OCI-LY7 (cell line): ENCODE measurements at regions not wholly inside any gene's neighbourhood (a gene's known extent, or its start where the extent isn't known, plus 50 kb on each side); places are given as distances from the start of the nearest gene placed in this dataset.

Experiments
- BruUV-seq: library from RNA; stranded (reverse); fragments of 400-500 nt; replicated peaks from 2 replicates; lab custom pipeline; 2021; lab: Mats Ljungman, UMichigan
- CTCF ChIA-PET: fragments of 300-600 bp; sonication (Branson Sonifier 250); formaldehyde crosslinking; loops from one replicate; lab custom pipeline; 2022; ENCODE audit warnings: antibody characterized with exemption; ENCODE audit not compliant: unreplicated experiment; lab: Charles Lee
- POLR2A ChIA-PET: fragments of 300-600 bp; sonication (Branson Sonifier 250); formaldehyde crosslinking; loops from one replicate; lab custom pipeline; 2022; ENCODE audit warnings: antibody characterized with exemption; lab: Charles Lee
- DNase-seq: peaks from one replicate; pipeline ENCODE4 v3.0.0-alpha.2; 2015; ENCODE audit warnings: low spot score
- H2AFZ ChIP-seq: fragments of 200-600 bp; sonication (generic), shearing (Covaris generic); 2 replicates; pipeline ENCODE4 v1.6.1; 2014; ENCODE audit warnings: mild to moderate bottlenecking, antibody characterized with exemption, low read length, moderate library complexity
- H3K27ac ChIP-seq: fragments of 200-600 bp; sonication (generic); 2 replicates; pipeline ENCODE4 v1.5.1; 2014; ENCODE audit warnings: mixed run types, low read depth, mild to moderate bottlenecking, moderate library complexity, low read length, inconsistent platforms; ENCODE audit not compliant: poor library complexity, severe bottlenecking
- H3K36me3 ChIP-seq: fragments of 200-600 bp; sonication (generic); 2 replicates; pipeline ENCODE4 v1.6.1; 2014; ENCODE audit warnings: mild to moderate bottlenecking, antibody characterized with exemption, low read length, moderate library complexity, mixed read lengths; ENCODE audit not compliant: insufficient read depth
- H3K4me1 ChIP-seq: fragments of 200-600 bp; sonication (generic); 2 replicates; pipeline ENCODE4 v1.5.1; 2014; ENCODE audit warnings: mild to moderate bottlenecking, low read length; ENCODE audit not compliant: insufficient read depth, poor library complexity, severe bottlenecking
- H3K4me2 ChIP-seq: fragments of 200-600 bp; sonication (generic); 2 replicates; pipeline ENCODE4 v1.6.1; 2014; ENCODE audit warnings: mild to moderate bottlenecking, low read length
- H3K4me3 ChIP-seq: fragments of 200-600 bp; sonication (generic); 2 replicates; pipeline ENCODE4 v1.5.1; 2014; ENCODE audit warnings: mild to moderate bottlenecking, low read depth, low read length; ENCODE audit not compliant: poor library complexity, severe bottlenecking
- H3K79me2 ChIP-seq: fragments of 200-600 bp; sonication (generic); 2 replicates; pipeline ENCODE4 v1.6.1; 2016; ENCODE audit warnings: low read depth, mild to moderate bottlenecking, low read length, moderate library complexity, mixed read lengths; ENCODE audit not compliant: insufficient read depth
- H3K9me2 ChIP-seq: fragments of 200-600 bp; sonication (generic); 2 replicates; pipeline ENCODE4 v1.6.1; 2016; ENCODE audit warnings: mild to moderate bottlenecking, low read length, mixed read lengths; ENCODE audit not compliant: insufficient read depth
- H3K9me3 ChIP-seq: fragments of 200-600 bp; sonication (generic); 2 replicates; pipeline ENCODE4 v1.6.1; 2014; ENCODE audit warnings: mild to moderate bottlenecking, mixed run types, low read length, mixed read lengths
- H4K20me1 ChIP-seq: fragments of 200-600 bp; sonication (generic); 2 replicates; pipeline ENCODE4 v1.6.1; 2014; ENCODE audit warnings: mild to moderate bottlenecking, antibody characterized with exemption, low read length, moderate library complexity, mixed read lengths; ENCODE audit not compliant: insufficient read depth
- EZH2phosphoT487 ChIP-seq: fragments of 200-600 bp; sonication (generic); IDR thresholded peaks from 2 replicates; pipeline ENCODE4 v1.6.1; 2018; ENCODE audit warnings: low read depth, borderline replicate concordance, mild to moderate bottlenecking, mixed run types, antibody characterized with exemption, low read length, moderate library complexity, mixed read lengths
- intact Hi-C: fragments of 100-400 bp; cut with micrococcal nuclease; formaldehyde crosslinking; loops from one replicate; pipeline ENCODE4 v1.10.0; 2022; ENCODE audit not compliant: unreplicated experiment
- TF ChIP-seq, protein P1 (sequence below): fragments of 200-600 bp; sonication (generic); conservative IDR thresholded peaks from 2 replicates; pipeline ENCODE4 v1.5.1; 2014; ENCODE audit warnings: mild to moderate bottlenecking, antibody characterized with exemption, low read length, moderate library complexity, mixed read lengths

DNA sequence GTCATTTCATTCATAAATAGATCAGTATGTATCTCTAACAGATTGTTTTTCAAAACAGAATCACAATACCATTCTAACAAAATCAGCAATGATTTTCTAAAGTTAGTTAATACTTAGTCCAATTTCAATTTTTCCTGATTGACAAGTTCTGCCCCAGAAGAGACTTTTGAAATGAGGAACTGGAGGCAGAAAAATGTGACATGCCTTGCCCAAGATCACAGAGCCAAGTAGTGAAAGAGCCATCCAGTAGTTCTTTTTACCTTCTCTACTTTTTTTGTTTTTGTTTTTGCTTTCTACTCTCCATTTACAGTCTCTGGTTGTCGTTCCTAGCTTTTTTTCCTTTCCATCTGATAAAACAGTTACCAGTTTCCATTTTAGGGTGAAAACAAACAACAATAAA, 129.3 kb upstream of the TMEM164 start:
- no peak for TF ChIP-seq EZH2phosphoT487
- TF ChIP-seq, protein P1, sequence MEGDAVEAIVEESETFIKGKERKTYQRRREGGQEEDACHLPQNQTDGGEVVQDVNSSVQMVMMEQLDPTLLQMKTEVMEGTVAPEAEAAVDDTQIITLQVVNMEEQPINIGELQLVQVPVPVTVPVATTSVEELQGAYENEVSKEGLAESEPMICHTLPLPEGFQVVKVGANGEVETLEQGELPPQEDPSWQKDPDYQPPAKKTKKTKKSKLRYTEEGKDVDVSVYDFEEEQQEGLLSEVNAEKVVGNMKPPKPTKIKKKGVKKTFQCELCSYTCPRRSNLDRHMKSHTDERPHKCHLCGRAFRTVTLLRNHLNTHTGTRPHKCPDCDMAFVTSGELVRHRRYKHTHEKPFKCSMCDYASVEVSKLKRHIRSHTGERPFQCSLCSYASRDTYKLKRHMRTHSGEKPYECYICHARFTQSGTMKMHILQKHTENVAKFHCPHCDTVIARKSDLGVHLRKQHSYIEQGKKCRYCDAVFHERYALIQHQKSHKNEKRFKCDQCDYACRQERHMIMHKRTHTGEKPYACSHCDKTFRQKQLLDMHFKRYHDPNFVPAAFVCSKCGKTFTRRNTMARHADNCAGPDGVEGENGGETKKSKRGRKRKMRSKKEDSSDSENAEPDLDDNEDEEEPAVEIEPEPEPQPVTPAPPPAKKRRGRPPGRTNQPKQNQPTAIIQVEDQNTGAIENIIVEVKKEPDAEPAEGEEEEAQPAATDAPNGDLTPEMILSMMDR = no peak
- Histone ChIP-seq H3K4me3 (no peak overlapping the region), H4K20me1 (no peaks in the 10 kb centered on the region), H3K9me3 (no peaks in the 10 kb centered on the region), H3K4me1 (no peaks in the 10 kb centered on the region), H3K79me2 (no peaks in the 10 kb centered on the region), H3K36me3 (no peaks in the 10 kb centered on the region), H3K9me2 (no peaks in the 10 kb centered on the region), H3K27ac (no peak overlapping the region), H3K4me2 (no peak overlapping the region), H2AFZ (no peak overlapping the region)
- no peak for DNase-seq
- BruUV-seq = no TSS peak
- POLR2A ChIA-PET = no interaction called here
- CTCF ChIA-PET = no interaction called here
- intact Hi-C loops = no loop called here

GRCh38 chrX:109873983-109874382, 128.9 kb upstream of the TMEM164 start:
- ChIA-PET POLR2A (no interaction called here), CTCF (no interaction called here)
- Histone ChIP-seq H3K27ac (no peak overlapping the region), H3K4me2 (no peak overlapping the region), H3K9me2 (no peaks in the 10 kb centered on the region), H3K9me3 (no peaks in the 10 kb centered on the region), H2AFZ (no peak overlapping the region), H3K4me1 (no peaks in the 10 kb centered on the region), H3K4me3 (no peak overlapping the region), H3K79me2 (no peaks in the 10 kb centered on the region), H3K36me3 (no peaks in the 10 kb centered on the region), H4K20me1 (no peaks in the 10 kb centered on the region)
- intact Hi-C loops = no loop called here
- no peak for DNase-seq
- BruUV-seq = no TSS peak
- TF ChIP-seq, protein P1 = no peak
- no peak for TF ChIP-seq EZH2phosphoT487

DNA sequence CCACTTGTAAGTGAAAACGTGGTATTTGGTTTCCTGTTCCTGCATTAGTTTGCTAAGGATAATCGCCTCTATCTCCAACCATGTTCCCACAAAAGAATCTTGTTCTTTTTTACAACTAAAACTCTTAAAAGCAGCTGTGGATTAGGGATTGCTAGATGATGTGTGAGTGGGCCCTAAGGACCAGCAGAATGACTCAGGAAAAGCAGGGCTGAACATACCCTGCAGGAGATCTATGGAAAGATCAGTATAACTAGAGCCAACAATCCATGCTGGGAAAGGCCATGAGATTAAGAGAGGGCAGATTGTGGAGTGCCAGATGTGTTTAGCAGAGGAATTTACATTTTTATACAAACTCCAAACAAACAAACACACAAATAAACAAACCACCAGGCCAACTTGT, 128.4 kb upstream of the TMEM164 start:
- Histone ChIP-seq H3K36me3 (no peaks in the 10 kb centered on the region), H3K4me3 (no peak overlapping the region), H2AFZ (no peak overlapping the region), H3K9me2 (no peaks in the 10 kb centered on the region), H3K4me1 (no peaks in the 10 kb centered on the region), H3K27ac (no peak overlapping the region), H3K79me2 (no peaks in the 10 kb centered on the region), H3K9me3 (no peaks in the 10 kb centered on the region), H3K4me2 (no peak overlapping the region), H4K20me1 (no peaks in the 10 kb centered on the region)
- BruUV-seq = no TSS peak
- no peak for DNase-seq
- ChIA-PET CTCF (no interaction called here), POLR2A (no interaction called here)
- intact Hi-C loops = no loop called here
- no peak for TF ChIP-seq EZH2phosphoT487
- TF ChIP-seq, protein P1 = no peak
